ENCODE measurements at regions not wholly inside any gene's neighbourhood (a gene's known extent, or its start where the extent isn't known, plus 50 kb on each side); places are given as distances from the start of the nearest gene placed in this dataset.

DNA sequence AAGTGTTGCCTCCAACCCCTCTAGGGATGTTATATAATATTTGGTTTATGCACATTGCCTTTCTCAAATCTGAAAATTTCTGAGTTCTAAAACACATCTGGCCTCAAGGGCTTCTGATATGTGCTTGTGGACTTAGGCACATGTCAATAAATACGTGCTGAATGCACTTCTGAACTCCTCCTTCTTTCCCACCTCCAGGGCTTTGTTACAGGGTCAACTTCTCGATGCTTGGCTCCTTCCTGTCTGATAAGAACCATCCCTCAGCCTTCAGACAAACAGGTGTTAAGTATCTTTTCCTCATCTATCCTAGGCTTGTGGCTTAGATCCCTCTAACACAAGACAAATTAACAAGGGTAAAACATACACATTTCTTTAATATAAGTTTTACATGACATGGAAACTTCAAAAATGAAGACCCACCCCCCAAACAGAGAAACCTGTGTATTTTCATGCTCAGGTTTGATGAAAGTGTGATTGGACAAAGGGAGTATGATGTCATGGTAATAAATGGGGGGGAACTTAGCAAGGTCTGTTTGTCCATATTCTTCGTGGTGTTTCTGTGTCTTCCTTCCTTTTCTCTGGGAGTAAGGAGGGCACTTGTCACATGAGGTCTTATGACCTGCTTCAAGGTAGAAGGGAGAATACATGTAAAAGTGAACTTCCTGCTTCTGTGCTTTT is 326.9 kb downstream of the CD83 start:
- DNase-seq: peak; percentile 27

GRCh38 chr6:14447240-14447639 is 329.7 kb downstream of the CD83 start:
- no peak for DNase-seq

GRCh38 chr6:14448246-14448645 is 330.7 kb downstream of the CD83 start:
- no peak for DNase-seq

DNA sequence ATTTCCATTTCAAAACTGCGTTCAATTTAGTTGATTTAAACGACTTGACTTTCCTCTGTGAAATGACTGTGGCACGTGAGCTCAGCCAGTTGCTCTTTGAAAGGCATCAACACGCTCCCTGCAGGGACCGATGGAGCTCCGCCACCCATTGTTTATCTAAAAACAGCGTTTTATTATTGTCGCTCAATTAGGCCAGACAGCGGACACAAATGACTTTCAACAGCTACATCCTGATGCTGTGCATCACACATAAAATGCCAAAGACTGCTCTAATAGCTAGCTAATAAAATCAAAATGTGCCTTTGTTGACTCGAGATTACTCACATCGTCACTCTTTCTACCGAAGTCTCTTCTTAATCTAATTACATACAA is 332.5 kb downstream of the CD83 start:
- peak; percentile 89 for DNase-seq

GRCh38 chr6:14450578-14450977 is 333.0 kb downstream of the CD83 start:
- no peak for DNase-seq

- DNase-seq: no peak
Observed at GRCh38 chr6:14451594-14452374, 334.2 kb downstream of the CD83 start.

DNA sequence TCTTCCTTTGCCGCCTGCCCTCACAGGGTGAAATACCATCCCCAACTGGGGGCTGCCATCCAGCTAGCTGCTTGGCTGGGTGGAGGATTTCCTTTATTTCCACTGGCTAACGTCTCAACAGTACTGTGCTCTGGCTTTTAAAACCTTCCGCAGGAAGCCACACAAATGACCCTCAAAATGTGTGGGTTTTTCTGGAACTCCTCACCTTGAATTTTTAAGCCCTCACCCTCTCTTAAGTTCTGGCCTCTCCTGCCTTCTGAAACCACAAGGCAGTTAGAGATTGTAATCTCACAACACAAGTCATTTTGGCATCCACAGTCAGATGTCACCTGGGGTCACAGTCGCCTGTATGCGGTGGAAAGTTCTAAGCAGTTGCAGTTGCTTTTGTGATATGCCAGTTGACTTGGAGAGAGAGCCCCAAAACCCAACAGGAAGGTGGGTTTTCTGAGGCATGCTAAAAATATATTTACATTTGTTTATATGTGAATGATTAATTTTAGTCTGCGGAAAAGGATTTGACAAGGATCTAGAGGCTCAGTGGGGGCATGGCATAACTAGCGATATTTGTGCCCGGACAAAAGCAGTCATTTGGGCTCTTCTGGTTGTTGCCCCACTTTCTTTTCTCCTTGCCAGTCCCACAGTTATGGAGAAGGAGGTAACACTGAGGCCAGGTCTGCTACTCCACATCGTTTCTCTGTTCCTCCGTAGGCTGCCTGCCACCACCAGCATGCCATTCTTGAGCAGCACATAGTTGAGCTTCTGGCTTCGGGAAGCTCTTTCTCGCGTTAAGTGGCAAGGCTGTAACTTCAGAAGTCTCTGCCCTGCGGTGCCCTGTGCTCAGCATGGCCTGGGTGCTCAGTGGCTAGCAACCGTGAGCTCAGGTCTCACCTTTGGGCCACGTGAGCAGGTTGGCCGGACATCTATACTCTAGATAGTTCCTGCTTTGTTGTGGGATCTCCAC is 335.3 kb downstream of the CD83 start:
- no peak for DNase-seq

DNA sequence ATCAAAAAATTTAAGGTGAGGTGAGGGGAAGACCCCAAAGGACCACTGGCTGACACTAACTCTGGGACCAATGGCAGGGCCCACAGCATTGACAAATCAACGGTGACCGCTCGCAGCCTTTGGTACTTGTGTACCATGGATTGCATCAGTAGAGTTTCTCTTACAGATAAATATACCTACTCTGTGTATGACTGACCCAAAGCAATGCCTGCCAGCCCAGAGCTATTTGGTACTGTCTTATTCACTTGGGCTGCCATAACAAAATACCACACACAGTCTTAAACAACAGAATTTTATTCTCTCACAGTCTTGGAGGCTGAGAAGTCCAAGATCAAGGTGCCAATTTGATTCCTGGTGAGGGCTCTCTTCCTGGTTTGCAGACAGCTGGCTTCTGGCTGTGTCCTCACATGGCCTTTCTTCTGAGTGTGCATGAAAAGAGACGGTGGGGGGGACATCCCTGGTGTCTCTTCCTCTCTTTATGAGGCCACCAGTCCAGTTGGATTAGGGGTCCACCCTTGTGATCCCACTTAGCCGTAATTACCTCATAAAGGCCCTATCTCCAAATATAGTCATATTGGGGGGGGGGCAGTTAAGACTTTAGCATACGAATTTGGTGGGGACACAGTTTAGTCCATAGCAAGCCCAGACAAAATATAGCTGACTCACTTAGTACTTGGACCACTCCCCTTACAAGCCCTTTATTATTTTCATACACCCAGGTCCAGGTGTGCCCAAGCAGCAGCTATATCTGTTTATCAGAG is 336.3 kb downstream of the CD83 start:
- DNase-seq: peak; percentile 10

GRCh38 chr6:14454473-14454775 is 336.9 kb downstream of the CD83 start:
- peak; percentile 29 for DNase-seq

DNA sequence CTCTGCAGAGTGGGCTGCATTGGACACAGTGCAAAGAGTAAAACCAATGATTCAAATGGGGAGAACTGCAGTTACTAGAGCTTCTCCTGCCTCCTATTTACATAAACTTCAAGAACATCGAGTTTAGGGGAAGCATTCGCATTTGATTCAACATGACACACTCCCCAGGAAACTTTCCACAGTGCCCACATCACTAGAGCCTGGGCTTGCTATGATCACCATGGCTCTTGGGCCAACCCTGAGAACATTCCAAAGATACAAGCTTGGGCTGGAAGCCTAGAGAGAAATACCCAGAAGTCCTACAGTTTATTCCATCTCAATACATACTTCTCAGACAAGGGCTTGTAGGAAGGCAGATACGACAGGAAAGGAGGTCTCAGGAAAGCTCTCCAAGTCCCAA is 337.9 kb downstream of the CD83 start:
- no peak for DNase-seq

DNA sequence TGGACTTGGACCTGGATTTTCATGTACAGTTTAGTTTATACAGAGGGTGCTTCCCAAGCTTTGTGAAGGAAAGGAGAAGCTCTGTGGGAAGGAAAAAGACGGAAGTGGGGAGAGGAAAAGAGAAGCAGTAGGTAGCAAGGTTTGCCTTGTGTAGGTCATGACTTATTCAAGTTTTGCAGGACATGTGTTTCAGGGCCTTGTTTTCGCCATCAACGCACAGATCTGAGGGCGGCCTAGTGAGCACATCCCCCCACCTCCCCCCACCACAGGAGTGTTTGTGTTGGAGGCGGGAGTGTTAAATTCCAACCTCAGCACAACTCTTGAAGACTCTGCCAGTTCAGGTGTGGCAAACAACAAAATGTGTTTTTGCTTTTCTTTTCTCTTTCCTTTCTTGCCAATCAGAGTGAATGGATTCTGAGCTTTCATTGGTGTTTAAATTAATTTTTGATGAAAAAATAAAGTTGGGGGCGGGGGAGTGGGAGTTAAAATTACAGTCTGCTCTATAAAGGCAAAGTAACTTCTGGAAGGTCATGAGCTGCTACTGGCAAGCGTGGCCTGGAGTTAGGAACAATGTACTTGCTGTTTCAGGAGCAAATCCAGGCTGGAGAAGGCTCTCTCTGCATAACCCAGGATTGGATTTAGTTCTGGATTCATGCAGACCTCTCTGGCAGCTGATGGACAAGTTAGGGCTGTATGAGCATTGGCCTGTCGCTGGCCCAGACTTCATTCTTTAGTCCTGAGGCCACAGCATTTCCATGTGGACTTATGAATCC is 338.5 kb downstream of the CD83 start:
- DNase-seq: no peak

GRCh38 chr6:14456941-14457340 is 339.4 kb downstream of the CD83 start:
- DNase-seq: no peak

- no peak for DNase-seq
Observed at GRCh38 chr6:14458669-14459266, 341.2 kb downstream of the CD83 start.

GRCh38 chr6:14459315-14459714 is 341.7 kb downstream of the CD83 start:
- DNase-seq: no peak

- DNase-seq: no peak
Observed at GRCh38 chr6:14460556-14460955, 343.0 kb downstream of the CD83 start.

GRCh38 chr6:14462135-14462534 is 344.6 kb downstream of the CD83 start:
- no peak for DNase-seq

GRCh38 chr6:14462566-14462965 is 345.0 kb downstream of the CD83 start:
- no peak for DNase-seq

DNA sequence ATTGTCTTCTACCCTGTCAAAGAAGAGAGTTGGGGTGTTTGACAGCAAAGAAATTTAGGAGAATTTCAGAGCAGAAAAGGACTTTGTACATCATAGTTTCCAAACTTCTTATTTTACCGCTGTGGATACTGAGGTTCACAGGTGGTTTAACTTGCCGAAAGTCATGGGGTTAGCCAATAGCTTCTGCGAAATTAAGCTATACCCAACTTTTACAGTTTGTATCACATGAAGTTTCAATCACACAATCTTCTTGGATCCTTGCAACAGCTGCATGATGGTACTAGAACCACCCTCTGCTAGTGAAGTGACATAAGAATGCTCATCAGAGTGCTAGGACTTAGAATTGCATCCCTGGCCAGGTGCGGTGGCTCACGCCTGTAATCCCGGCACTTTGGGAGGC is 345.5 kb downstream of the CD83 start:
- no peak for DNase-seq

DNA sequence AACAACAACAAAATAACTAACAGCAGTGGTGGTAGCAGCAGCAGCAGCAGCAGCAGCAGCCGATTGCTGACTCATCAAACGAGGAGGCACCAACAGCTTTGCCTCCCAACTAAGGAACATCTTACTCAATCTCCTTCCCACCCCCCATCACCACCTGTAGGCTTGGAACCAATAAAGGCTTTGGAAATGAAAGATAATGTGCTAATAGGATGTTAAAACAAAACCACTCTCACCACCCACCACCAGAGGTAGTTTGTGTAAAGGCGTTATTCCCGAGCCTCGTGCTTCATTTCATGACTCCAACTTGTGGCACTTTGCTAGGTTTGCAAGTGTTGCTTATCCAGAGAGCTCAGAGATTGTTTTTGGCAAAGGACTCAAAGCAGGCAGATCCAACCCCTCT is 346.5 kb downstream of the CD83 start:
- no peak for DNase-seq

GRCh38 chr6:14464716-14465115 is 347.1 kb downstream of the CD83 start:
- DNase-seq: no peak

DNA sequence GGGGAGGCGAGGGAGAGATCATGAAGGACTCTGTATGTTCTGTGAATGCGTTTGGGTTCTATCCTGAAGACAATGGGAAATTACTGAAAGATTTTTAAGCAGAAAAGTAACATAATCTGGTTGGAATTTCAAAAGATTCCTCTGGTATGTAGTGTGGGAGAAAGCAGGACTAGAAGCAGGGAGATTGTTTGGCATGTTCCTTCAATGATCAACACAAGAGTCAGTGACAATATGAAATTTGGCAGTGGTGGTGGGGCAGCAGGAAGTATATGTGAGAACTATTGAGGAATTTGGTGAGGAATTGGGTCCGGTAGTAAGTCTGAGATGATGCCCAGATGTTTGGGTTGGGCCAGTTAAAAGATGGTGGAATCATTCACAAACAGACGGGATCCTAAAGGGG is 348.7 kb downstream of the CD83 start:
- DNase-seq: no peak

DNA sequence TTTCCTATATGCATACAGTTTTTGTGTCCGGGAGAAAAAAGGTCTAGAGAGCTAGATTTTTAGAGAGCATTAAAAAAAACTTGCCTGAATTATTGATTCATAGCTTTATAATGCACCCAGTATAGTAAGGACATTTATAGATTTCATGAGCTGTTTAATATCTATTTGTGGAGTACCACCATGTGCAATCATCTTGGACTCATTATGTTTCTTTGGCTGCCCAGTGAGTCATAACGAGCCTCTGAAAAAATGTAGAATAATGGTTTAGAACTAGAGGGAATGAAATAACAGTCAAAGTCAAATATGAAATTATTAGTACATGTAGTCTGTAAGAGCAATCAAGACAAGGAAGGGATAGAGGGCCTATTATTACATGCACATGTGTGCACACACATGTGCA is 350.0 kb downstream of the CD83 start:
- no peak for DNase-seq
